H54 (cell line): ENCODE measurements at regions not wholly inside any gene's neighbourhood (a gene's known extent, or its start where the extent isn't known, plus 50 kb on each side); places are given as distances from the start of the nearest gene placed in this dataset.
"Not testable (repeated sequence)": the region's sequence is repeated elsewhere in the genome, so short reads cannot be mapped to it uniquely, and the experiment has no call there.

ENCODE experiments used
- DNase-seq: peaks from one replicate; pipeline ENCODE4 v3.0.0; 2011; ENCODE audit warnings: low spot score, mixed read lengths; ENCODE audit not compliant: insufficient read length
- FAIRE-seq: peaks from 3 replicates; lab custom pipeline; 2011; peaks lifted over from hg19 to GRCh38; lab: Jason Lieb, UNC
- POLR2A ChIP-seq: IDR thresholded peaks from 2 replicates; pipeline ENCODE4 v1.6.1; 2011; ENCODE audit warnings: low read depth, mild to moderate bottlenecking, low read length

DNA sequence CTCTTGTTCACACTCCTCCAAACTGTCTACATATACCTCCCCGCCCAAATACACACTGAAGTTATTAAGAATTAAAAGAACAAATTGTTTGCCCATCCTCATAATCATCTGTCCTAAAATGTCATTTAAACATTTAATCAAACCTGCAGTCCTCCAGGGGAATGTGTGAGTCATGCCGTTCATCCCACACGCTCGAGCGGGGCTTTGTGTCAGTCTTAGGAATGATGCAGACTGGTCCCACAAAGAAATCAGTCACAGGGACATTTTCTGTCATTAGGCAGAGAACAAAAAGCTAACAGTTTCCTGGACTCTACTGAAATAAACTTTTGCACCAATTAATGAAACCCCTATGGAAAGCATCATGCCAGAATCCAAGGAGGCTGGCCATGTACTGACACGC, 194.6 kb downstream of the ZNF92 start:
- not testable (repeated sequence) for DNase-seq, FAIRE-seq

GRCh38 chr7:65570990-65571389, 197.3 kb downstream of the ZNF92 start:
- not testable (repeated sequence) for DNase-seq, FAIRE-seq

GRCh38 chr7:65572581-65572980, 198.9 kb downstream of the ZNF92 start:
- not testable (repeated sequence) for DNase-seq, FAIRE-seq

DNA sequence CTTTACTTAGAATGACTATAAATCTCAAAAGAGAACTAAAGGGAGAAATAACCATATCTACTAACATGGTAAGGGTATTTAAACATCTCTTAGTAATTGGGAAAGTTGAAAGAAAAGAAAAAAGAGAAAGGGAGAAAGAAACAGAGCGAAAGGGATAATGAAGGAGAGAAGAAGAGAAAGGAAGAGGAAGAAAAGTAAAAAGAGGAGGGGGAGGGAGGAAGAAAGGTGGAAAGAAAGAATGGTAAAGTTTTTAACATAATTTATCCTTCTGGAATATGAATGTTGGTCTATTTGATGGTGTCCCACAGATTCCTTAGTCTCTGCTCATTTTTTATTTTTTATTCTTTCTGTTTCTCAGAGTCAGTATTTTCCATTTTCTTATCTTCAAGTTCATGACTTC, 202.7 kb downstream of the ZNF92 start:
- not testable (repeated sequence) for DNase-seq
- FAIRE-seq = peak; percentile 85

DNA sequence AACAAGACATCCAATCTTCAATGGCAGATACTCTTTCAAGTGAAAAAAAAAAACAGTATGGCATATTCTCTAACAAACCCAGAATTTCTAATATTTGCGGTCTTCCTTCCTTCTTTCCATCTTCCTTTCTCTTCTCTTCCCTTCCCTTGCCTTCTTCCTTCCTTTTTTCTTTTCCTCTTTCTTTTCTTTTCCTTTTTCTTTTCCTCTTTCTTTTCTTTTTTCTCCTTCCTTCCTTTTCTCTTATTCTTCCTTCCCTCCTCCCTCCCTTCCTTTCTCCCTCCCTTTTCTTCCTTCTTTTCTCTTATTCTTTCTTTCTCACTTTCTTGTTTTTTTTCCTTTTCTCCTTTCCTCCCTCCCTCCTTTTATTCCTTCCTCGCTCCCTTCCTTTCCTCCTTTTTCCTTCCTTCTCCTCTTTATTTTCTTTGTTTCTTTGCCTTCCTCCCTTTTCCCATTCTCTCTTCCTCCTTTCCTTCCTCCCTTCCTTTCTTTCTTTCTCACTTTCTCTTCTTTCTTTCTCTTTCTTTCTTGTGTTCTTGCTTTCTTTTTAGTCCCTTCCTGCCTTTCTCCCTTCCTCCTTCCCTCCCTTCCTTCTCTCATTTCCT, 209.0 kb downstream of the ZNF92 start:
- not testable (repeated sequence) for FAIRE-seq, DNase-seq

DNA sequence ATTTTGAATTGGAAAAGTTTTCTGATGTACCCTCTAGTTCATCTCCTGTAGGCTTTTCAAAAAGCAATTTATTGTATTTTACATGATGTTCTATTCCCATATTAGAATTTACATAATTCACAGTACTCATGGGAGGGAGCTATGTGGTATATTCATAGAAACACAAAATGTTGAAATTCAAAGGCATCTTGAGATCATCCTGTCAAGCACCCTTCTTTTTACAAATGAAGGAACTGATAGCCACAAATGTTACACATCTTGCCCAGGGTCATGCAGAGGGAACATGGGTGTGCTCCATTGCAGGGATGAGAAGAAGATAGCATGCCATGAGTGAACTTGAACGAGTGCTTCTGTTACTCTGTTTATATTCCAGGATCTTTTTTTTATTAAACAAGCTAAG, 228.8 kb downstream of the ZNF92 start:
- DNase-seq, FAIRE-seq: not testable (repeated sequence)

DNA sequence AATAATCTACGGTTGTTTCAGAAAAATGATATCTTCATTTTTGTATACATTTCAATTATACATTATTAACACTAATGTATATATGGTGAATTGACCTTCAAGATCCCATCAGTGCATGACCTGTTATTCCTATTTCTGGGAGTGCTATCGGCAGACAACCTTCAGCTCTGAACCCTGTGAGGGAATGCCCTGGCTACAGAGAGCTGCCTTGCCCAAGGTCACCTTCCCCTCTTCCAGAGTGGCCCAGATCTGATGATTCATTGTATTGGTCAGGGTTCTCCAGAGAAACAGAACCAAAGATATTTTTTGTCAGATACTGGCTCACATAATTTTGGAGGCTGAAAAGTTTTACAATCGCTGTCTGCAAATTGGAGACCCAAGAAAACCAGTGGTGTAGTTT, 235.5 kb downstream of the ZNF92 start:
- DNase-seq (no peak), FAIRE-seq (no peak)
- TF ChIP-seq POLR2A = no peak

- not testable (repeated sequence) for DNase-seq, FAIRE-seq
Observed at GRCh38 chr7:65613644-65614289, 240.1 kb downstream of the ZNF92 start.

DNA sequence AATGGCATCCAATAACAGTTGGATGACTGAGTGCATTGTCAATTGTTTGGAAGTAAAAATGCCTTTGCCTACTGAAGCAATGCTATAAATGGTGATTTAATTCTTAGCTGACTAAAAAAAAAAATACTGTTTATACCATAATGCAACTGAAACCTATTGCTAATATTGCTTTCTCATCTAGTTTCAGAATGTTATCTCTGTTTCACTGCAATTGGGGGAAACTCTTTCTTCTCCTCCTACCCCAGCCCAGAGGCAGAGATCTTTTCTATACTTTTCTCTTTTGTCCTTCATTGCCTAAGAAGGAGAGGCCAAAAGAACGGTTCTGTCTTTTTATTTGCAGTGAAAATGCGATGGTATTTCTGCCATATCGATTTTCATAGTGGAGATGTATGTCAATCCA, 242.5 kb downstream of the ZNF92 start:
- not testable (repeated sequence) for DNase-seq, FAIRE-seq

GRCh38 chr7:65620216-65620615, 246.6 kb downstream of the ZNF92 start:
- FAIRE-seq, DNase-seq: not testable (repeated sequence)

DNA sequence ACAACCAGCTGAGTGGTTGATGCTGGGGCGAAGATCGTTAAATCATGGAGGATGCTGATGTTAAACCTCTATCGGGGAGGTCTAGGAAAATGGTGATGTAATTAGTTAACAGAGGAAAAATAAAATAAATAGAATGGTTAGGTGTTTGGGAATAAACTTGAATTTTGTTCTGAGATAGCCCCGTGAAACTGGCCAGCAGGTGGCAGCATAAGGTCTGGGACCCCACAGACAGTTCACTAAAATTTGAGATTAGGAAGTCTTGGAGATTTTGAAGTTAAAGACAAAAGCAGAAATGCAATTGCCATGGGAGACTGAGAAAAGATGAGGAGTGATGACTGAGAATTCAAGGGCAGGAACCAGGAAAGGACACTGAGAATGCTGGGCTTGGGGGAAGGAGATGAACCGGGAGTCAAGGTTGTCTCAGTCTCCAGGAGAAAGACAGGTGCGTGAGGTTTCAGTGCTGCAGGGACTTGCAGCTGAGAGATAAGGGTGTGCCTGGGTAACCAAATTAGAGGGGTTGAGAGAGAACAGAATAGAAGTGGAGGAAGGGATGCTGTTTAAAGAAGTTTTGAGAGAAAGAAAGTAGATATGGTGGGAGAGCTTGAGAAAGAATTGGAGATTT, 248.0 kb downstream of the ZNF92 start:
- DNase-seq = not testable (repeated sequence)
- FAIRE-seq = peak; percentile 48

DNA sequence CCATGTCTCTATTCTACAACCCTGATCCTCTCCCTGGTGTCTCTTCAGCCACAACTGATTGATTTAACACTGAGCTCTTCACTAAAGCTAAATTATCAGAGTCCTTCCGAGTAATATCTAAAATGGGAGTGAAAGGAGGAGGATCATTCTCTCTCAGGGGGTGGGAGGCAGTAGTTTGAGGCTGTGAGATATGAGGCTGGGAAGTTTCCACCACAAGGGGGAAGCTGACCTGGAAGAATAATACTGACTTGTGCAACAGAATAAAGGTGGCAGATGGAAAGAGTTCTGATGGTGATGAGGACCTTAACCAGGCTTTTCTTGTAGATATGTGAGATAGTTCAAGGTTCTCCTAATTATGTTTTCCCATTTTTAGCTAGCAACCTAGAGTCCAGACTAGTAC, 241.6 kb upstream of the VKORC1L1 start:
- DNase-seq, FAIRE-seq: not testable (repeated sequence)

DNA sequence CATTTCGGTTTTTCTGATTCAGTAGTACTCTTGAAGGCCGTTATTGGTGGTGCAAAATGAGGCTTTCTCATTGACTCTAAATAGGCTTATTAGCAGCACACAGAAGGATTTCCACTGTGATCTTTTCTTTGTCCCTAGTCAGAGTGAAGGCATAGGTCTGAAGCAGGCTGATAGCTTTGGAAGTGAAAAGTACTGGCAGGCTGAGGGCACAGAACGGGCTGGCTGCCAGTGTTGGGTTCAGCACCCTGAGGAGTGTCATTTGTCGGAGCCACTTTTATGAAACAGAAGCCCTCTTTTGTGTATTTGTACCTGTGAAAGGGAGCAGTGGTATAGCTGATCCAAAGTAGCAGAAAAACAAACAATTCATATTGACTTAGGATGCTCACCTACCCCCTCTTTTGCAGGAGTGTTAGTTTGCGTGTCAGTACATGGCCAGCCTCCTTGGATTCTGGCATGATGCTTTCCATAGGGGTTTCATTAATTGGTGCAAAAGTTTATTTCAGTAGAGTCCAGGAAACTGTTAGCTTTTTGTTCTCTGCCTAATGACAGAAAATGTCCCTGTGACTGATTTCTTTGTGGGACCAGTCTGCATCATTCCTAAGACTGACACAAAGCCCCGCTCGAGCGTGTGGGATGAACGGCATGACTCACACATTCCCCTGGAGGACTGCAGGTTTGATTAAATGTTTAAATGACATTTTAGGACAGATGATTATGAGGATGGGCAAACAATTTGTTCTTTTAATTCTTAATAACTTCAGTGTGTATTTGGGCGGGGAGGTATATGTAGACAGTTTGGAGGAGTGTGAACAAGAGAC, 239.1 kb upstream of the VKORC1L1 start:
- not testable (repeated sequence) for DNase-seq, FAIRE-seq

DNA sequence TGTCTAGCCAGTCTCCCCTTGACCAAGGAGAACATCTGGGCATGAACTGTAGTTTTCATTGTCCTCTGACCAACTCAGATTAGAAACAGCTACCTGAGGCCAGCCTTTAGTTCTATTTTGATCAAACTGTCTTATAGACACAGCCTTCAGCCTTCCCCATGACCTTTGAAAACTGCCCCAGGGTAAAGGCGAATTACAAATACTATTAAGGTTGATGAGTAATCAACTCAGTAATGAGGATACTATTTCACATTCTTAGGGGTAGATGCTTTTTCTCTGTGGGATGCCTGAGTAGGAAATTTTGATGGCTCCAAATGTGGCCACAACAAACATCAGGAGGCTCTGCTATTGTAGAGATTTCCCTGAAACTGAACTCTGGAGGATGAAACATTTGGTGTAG, 234.0 kb upstream of the VKORC1L1 start:
- not testable (repeated sequence) for FAIRE-seq

DNA sequence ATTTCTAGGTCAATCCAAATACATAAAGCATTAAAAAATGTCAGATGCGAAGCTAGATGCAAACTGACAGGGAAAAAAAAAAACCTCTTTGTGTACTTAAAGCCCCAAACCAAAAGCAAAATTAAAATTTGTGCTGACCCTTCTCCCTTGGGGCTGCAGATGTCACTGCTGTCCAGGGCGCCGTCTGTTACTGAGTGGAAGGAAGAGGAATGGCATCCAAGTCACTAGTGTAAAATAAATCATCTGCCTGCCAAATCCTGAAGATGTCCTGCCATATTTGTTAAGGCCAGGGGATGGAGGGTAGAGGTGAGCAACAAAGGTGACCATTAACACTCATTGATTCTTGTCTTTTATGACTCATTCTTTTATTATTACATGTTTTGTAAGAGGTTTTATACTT, 233.2 kb upstream of the VKORC1L1 start:
- FAIRE-seq, DNase-seq: not testable (repeated sequence)

More for the DNA sequence above, 234.0 kb upstream of the VKORC1L1 start:
- DNase-seq = not testable (repeated sequence)

GRCh38 chr7:65643498-65643897, 229.4 kb upstream of the VKORC1L1 start:
- not testable (repeated sequence) for FAIRE-seq, DNase-seq

DNA sequence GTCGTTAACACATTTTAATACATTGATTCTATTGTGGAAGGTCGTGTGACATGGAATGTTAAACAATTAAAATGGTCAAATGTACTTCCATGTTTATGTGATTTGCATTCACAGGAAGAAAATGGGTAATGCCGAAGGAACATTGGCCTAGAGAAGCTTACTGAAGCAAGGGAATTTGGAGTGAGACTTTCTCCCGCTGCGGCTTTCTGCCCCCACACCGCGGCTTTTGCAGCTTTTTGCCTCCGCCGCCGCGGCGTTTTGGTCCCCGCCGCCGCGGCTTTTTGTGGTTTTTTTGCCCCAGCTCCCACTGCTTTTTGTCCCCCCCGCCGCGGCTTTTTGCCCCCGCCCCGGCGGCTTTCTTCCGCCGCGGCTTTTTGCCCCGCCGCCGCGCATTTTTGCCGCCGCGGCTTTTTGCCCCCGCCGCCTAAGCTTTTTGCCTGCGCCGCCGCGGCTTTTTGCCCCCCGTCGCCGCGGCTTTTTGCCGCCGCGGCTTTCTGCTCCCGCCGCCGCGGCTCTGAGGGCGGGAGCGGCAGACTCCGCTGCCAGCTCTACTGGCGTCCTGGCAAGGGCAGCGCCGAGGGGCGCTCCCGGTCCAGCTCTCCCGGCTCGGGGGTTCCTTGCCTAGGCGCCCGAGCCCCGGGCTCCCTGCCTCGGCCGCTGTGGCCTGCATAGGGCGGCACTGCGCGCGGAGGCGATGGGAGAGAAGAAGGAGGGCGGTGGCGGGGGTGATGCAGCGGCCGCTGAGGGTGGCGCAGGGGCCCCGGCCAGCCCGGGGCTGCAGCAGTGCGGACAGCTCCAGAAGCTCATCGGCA, 225.5 kb upstream of the VKORC1L1 start:
- not testable (repeated sequence) for DNase-seq, FAIRE-seq

DNA sequence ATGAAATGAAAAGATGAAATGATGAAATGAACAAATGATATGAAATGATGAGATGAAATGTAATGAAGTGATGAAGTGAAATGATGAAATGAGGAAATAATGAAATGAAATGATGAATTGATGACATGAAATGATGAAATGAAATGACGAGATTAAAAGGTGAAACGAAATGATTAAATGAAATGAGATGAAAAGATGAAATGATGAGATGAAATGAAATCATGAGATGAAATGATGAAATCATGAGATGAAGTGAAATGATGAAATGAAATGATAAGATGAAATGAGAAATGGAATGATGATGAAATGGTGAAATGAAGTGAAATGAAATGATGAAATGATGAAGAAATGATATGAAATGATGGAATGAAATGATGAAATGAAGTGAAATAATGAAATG, 221.7 kb upstream of the VKORC1L1 start:
- not testable (repeated sequence) for FAIRE-seq, DNase-seq
